ENCODE measurements at regions not wholly inside any gene's neighbourhood (a gene's known extent, or its start where the extent isn't known, plus 50 kb on each side); places are given as distances from the start of the nearest gene placed in this dataset.

DNA sequence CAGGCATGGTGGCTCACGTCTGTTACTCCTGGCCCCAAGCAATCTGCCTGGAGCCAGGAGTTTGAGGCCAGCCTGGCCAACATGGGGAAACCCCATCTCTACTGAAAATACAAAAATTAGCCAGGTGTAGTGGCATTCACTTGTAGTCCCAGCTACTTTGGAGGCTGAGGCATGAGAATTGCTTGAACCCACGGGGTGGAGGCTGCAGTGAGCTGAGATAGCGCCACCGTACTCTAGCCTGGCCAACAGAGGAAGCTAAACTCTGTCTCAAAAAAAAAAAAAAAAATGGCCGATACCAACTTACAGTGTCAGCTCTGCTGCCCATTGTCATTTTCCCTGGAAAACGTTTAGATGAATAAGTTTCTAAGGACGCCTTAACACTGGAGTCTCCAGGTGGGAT lies 489.9 kb downstream of the TFAP2A start:
- TF ChIP-seq, protein P1, sequence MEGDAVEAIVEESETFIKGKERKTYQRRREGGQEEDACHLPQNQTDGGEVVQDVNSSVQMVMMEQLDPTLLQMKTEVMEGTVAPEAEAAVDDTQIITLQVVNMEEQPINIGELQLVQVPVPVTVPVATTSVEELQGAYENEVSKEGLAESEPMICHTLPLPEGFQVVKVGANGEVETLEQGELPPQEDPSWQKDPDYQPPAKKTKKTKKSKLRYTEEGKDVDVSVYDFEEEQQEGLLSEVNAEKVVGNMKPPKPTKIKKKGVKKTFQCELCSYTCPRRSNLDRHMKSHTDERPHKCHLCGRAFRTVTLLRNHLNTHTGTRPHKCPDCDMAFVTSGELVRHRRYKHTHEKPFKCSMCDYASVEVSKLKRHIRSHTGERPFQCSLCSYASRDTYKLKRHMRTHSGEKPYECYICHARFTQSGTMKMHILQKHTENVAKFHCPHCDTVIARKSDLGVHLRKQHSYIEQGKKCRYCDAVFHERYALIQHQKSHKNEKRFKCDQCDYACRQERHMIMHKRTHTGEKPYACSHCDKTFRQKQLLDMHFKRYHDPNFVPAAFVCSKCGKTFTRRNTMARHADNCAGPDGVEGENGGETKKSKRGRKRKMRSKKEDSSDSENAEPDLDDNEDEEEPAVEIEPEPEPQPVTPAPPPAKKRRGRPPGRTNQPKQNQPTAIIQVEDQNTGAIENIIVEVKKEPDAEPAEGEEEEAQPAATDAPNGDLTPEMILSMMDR (IDR thresholded peaks at IDR 0.05) = no peak
- Mint-ChIP-seq H3K4me3 (no peak overlapping the region), H3K9me3 (peaks cover 7% of the 10 kb centered on the region; the same call in 1 of the 2 replicates), H3K27ac (no peak overlapping the region), H3K27me3 (ENCODE audit: insufficient read depth) (peaks cover 1% of the 10 kb centered on the region), H3K4me1 (ENCODE audit: low read depth) (peaks cover 28% of the 10 kb centered on the region), H3K36me3 (ENCODE audit: low read depth) (peaks cover 6% of the 10 kb centered on the region; the same call in 1 of the 2 replicates)
- DNase-seq = no peak

DNA sequence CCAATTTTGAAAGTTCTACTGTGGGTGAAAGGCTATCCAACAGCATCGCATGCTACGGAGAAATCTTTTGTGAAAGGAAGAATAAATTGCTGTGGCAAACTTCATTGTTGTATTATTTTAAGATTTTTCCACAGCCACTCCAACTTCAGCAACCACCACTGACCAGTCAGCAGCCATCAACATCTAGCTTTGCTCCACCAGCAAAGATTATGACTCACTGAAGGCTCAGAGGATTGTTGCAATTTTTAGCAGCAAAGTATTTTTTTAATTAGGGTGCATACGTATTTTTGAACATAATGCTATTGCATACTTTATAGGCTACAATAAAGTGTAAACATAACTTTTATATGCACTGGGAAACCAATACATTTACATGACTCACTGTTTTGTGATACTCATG lies 493.5 kb downstream of the TFAP2A start:
- peaks cover 22% of the 10 kb centered on the region for H3K4me1 Mint-ChIP-seq (ENCODE audit: low read depth)
- no peaks in the 10 kb centered on the region for H3K9me3 Mint-ChIP-seq
- H3K4me3 Mint-ChIP-seq = peak overlapping the region; percentile 71
- TF ChIP-seq, protein P1 (IDR thresholded peaks at IDR 0.05) = no peak
- DNase-seq = peak; percentile 73
- H3K27me3 Mint-ChIP-seq (ENCODE audit: insufficient read depth) = peaks cover 1% of the 10 kb centered on the region
- H3K36me3 Mint-ChIP-seq (ENCODE audit: low read depth) = 0 out of 2 replicates have a peak, but pooled peaks cover 4% of the 10 kb centered on the region
- H3K27ac Mint-ChIP-seq = peak overlapping the region; percentile 81

DNA sequence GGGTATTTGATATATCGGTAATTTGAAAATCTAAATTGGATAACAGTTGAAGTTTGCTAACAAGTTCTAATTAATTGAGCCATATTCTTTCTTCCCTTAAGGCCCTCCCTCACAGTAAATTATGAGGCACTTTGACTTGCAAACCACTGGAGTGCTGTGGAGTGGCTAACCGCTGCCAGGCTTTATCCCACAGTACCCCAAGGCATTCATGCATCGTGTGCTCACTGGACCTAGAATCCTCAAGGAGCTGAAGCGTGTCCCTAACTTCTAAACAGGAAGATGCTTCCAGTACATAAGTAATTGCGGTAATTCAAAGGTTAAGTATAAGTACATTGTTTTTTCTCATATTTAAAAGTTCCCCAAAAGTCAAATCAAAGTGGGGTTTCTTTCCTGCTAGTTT lies 499.9 kb downstream of the TFAP2A start:
- no peak overlapping the region for H3K4me3 Mint-ChIP-seq
- H3K27ac Mint-ChIP-seq = no peak overlapping the region
- peaks cover 2% of the 10 kb centered on the region; the same call in 1 of the 2 replicates for H3K27me3 Mint-ChIP-seq (ENCODE audit: insufficient read depth)
- H3K36me3 Mint-ChIP-seq (ENCODE audit: low read depth) = 0 out of 2 replicates have a peak, but pooled peaks cover 4% of the 10 kb centered on the region
- H3K9me3 Mint-ChIP-seq = no peaks in the 10 kb centered on the region
- DNase-seq = no peak
- H3K4me1 Mint-ChIP-seq (ENCODE audit: low read depth) = peaks cover 5% of the 10 kb centered on the region
- TF ChIP-seq, protein P1 (IDR thresholded peaks at IDR 0.05) = no peak

DNA sequence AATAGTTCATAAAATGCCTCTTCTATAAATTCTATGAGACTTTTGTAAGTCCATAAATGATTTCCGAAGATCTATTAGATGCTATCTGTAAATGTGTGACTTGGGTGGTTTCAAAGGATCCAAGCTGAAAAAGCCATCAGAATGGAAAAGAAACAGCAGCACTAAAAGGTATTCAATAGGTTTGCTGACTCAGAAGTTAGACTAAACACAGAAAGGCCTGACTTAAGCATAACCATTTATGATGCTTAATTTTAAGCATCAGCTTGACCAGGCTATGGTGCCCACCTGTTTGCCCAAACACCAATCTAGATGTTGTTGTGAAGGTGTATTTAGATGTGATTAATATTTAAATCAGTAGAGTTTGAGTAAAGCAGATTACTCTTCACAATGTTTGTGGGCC lies 513.5 kb downstream of the TFAP2A start:
- H3K4me3 Mint-ChIP-seq = no peak overlapping the region
- TF ChIP-seq, protein P1 (IDR thresholded peaks at IDR 0.05) = no peak
- no peaks in the 10 kb centered on the region for H3K9me3 Mint-ChIP-seq
- H3K27me3 Mint-ChIP-seq (ENCODE audit: insufficient read depth) = peaks cover 1% of the 10 kb centered on the region; the same call in 1 of the 2 replicates
- DNase-seq = no peak
- H3K27ac Mint-ChIP-seq = no peak overlapping the region
- no peaks in the 10 kb centered on the region for H3K4me1 Mint-ChIP-seq (ENCODE audit: low read depth)
- no peaks in the 10 kb centered on the region; the same call in 1 of the 2 replicates for H3K36me3 Mint-ChIP-seq (ENCODE audit: low read depth)

DNA sequence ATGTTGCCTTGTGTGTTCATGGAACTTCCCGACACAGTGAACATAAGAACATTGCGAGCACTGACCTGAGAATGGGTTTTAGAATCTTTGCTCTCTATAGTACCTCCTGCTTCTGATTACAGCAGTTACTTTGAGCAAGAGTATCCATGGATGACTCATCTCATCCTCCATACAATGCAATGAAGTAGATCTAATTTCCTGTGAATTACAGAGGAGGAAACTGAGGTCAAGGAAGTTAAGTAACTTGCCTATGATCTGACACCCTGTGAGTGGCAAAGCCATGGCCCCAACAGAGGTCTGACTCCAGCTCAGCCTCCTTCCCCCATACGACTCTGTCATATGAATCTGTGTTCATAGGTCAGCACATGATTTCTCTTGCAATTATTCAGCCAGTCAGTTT lies 518.1 kb downstream of the TFAP2A start:
- no peak overlapping the region for H3K4me3 Mint-ChIP-seq
- H3K4me1 Mint-ChIP-seq (ENCODE audit: low read depth) = no peaks in the 10 kb centered on the region
- DNase-seq = no peak
- TF ChIP-seq, protein P1 (IDR thresholded peaks at IDR 0.05) = no peak
- no peaks in the 10 kb centered on the region for H3K9me3 Mint-ChIP-seq
- H3K27me3 Mint-ChIP-seq (ENCODE audit: insufficient read depth) = peaks cover 1% of the 10 kb centered on the region; the same call in 1 of the 2 replicates
- no peak overlapping the region for H3K27ac Mint-ChIP-seq
- H3K36me3 Mint-ChIP-seq (ENCODE audit: low read depth) = no peaks in the 10 kb centered on the region; the same call in 1 of the 2 replicates

DNA sequence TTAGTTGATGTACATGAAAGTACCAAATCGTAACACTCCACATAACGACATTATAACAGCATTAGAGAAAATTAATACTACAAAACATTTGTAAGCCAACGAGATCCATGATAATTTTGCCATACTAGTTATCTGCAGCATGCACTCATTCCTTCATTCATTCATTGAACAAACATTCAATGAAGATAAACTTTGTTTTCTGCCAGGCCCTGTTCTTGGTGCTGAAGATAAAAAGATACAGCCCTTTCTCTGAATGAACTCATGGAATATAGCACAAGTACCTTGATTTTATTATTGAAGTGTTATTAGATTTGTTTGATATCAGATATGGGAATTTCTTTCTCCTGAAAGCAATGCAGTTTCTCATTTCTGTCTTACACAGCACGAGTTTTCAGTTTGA lies 524.0 kb downstream of the TFAP2A start:
- Mint-ChIP-seq H3K4me3 (no peak overlapping the region), H3K27ac (no peak overlapping the region), H3K4me1 (ENCODE audit: low read depth) (no peaks in the 10 kb centered on the region), H3K9me3 (no peaks in the 10 kb centered on the region), H3K27me3 (ENCODE audit: insufficient read depth) (peaks cover 2% of the 10 kb centered on the region; the same call in 1 of the 2 replicates), H3K36me3 (ENCODE audit: low read depth) (no peaks in the 10 kb centered on the region)
- DNase-seq = no peak
- TF ChIP-seq, protein P1 (IDR thresholded peaks at IDR 0.05) = no peak

Data from HFFc6 (cell line).